CD4-positive, alpha-beta T cell treated with Interleukin-15 for 1 hour (primary cell): ENCODE measurements at regions not wholly inside any gene's neighbourhood (a gene's known extent, or its start where the extent isn't known, plus 50 kb on each side); places are given as distances from the start of the nearest gene placed in this dataset.

Source experiments
- DNase-seq: peaks from one replicate; pipeline ENCODE4 v3.0.0-alpha.2; 2020

DNA sequence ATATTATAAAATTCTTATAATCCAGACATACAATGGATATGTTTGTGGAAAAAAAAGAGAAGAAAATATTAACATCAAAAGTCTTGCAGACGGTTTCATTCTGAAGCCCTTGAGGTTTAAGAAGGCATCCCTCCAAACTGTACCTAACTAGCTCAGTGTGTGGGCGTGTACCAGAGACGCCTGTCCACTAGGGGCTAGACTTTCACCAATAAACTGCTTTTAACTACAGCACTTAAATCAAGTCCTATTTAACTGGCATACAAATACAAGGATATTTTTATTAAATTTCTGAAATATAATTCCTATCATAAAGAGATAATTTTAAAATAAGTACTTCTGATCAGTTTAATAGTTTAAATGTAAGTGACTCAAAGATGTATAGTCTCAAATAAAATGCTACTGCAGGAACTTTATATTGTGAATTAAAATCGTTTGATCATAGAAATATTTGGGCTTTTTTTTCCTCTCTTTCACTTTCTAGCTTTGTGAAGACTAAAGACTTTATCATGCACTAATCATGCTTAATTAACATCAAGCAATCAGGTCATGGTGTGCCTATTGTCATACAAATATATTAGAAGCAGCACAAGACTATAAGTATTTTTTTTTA is 437.7 kb downstream of the SATB2 start:
- DNase-seq: no peak

DNA sequence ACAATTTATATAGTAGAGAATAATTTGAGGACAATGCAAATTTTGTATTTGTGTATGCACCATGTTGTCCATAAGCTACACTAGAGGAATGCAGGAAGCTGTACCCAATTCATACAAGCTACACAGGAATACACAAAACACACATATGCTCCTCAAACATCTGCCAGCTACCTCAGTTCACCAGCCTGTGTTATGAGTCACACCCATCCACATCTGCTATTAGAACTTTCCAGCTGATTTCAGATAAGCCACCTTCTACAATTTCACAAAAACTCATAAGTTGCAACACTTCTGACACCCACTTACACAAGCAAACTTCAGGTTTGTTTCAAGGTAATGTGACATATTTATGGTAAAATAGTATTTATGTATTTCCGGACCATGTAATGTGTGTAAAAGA is 438.9 kb downstream of the SATB2 start:
- no peak for DNase-seq

DNA sequence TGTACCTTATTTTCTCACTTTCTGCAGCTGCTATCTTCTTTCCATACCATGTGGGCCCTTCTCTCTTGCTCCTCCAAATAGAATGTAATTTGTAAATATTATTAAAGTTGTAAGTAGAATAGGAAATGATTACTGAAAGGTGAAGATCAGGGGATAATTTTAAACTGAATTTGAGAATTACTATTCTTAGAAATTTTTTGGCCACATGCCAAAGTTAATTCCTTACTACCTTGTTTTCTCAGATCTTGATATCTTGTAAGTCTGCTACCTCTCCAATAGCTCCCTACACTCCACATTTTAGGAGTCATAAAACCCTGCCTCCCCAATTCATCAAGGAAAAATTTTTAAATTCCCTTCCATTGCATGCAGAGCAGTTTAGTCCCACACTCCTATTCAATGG is 442.7 kb downstream of the SATB2 start:
- DNase-seq: no peak

DNA sequence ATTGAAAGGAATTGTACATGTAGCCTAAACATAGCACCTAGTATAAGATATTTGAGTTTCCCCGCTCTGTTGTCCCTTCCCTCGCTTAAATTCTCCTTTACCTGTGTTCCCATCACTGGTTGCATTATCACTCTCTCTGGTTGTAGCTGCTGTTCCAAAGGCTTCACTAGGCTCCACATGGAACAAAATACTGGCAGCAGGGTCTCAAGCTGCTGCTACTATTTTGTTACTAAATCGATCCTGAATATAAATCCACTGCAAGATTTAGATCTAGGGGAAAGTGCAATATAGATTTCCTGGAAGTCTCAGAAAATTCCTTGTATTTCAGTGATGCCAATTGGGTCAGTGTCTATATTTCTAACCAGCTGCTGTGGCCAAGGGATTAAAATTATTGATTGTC is 443.5 kb downstream of the SATB2 start:
- no peak for DNase-seq

DNA sequence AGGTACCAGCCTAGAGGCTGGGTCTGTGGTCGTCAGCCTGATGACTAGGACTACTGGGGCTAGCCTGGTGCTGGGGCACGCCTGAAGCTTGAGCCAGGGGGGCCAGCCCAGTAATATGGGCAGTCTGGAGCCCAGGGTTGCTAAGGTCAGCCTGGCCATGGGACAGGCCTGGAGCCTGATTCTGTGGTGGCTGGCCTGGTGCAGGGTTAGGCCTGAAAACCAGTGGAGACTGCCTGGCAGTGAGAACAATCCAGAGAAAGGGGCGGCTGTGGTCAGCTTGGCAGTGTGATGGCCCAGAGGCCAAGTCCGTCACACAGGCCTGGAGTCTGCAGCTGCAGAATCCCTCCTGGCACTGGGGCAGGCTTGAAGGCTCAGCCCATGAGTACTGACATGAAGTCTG is 445.8 kb downstream of the SATB2 start:
- no peak for DNase-seq

DNA sequence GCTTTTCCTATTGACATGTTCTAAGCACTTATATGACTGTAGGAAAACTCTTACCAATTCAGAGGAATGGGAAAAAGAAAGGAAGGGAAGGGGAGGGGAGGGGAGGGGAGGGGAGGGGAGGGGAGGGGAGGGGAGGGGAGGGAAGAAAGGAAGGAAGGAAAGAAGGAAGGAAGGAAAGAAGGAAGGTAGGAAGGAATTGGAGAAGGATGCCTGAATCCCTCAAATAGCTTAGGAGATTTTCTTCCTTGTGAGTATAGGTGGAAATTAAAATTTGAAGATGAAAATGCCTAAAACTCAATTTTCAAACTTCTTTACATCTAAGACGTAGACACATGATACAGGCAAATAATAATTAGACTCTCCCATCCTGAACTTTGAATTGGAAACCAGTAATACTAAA is 463.1 kb downstream of the SATB2 start:
- no peak for DNase-seq

DNA sequence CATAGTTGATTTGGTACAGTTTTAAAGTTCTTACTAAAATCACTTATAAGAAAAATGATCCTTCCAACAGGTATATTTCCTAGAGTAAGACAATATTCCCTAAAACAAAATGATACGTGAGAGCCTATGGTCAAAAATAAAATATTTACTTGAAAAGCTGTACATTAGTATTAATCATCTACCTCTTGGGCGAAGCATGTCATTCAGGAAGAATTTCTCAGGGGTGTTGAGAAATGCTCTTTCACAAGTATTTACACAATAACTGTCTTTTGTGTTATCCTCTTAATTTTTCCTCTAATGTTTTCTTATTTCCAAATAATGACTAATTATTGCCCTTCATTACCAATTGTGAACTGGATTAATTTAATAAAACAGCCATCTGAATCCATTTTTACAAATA is 466.3 kb downstream of the SATB2 start:
- no peak for DNase-seq

DNA sequence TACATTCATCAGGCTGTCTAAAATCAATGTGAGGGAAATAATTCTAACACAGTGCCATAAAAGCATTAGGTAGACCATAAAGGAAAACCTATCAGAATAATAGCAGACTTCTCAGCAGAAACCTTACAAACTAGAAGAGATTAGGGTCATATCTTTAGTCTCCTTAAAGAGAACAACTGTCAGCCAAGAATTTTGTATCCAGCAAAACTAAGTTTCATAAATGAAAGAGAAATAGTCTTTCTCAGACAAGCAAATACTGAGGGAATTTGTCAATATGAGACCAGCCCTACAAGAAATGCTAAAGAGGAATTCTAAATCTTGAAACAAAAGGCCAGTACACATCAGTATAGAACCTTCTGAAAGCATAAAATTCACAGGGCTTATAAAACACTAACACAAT is 482.0 kb downstream of the SATB2 start:
- DNase-seq: no peak

DNA sequence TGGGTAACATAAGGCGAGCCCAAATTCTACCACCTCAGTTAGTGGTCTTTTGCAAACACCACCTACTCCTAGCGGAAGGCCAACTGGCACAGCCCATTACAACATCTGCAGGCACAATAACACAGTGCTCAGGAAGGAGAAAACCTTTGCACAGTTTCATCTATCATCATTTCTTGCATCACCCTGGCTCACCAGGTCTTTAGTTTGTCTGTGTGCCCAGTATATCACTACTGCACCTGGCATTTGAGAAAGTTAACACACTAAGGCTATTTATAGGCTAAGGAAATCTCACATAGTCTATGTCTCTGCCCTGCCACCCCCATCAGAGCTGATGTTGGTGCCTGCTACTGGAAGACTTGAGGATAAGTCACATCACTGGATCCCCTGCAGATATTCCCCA is 484.0 kb downstream of the SATB2 start:
- no peak for DNase-seq

DNA sequence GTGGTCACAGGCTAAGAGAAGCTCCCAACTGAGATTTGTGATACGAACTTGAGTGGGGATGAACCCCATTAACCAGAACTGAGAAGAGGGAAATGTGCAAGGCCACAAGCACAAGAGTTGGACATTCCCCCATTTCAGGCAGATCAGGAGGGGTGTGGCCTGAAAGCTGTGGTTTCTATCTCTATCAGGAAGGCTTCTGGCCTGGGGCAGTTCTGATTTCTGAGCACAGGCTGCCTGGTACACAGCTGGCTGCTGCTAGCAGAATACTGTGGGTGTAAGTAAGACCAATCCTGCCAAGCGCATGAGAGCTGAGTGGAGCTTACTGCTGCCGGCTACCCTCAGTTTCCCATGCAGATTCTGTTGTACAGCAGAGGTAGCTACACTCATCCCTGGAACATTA is 484.6 kb downstream of the SATB2 start:
- DNase-seq: no peak

DNA sequence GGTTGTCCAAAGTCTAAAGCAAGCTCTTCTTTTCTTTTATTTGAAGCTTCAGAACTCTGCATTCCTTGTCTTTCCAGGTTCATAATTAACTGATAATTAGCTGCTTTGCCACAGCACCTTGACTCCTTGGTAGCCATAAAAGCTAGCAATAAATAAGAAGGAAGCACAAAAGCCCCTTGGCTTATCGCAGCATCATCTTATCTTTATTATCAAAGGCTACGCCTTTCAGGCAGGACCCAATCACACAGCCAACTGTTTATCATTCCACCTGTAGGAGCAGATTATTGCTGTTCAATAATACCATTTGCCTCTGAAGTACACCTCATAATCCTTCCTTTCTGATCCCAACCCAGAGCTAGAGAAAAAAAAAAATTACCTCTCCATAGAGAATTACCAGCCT is 489.2 kb downstream of the SATB2 start:
- DNase-seq: no peak

DNA sequence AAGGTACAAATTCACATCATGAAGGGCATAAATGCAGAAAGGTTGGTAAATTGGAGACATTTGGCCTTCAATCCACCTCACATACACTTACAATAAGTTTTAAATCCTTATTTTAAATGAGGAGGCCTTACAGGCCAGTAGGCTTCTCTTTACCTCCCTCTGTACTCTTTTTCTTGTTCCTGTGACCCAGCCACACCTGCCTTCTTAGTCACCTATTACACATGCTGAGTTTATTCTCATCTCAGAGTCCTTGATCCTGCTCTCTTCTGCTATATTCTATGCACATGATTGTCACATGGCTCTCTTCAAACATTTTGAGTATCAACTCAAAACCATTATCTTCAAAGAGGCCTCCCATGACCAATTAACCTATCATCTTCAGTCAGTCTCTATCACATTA is 491.5 kb downstream of the SATB2 start:
- DNase-seq: no peak

DNA sequence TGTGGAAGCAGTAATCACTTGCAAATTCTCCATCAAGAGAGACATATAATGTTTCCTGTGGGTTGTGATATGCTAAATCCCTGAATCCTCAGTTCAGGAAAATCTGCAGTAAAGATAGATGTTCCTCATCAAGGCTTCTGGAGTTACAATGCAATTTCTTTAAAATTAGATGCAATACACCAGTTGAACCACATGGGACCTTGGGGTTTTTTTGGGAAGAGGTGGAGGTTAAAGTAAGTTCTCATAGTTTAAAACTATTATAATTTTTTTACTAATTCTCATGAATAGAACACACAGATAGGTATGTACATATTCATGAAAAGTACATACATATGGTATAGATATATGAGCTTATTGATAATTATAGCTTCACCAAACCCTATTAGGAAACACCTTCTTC is 496.2 kb downstream of the SATB2 start:
- no peak for DNase-seq

DNA sequence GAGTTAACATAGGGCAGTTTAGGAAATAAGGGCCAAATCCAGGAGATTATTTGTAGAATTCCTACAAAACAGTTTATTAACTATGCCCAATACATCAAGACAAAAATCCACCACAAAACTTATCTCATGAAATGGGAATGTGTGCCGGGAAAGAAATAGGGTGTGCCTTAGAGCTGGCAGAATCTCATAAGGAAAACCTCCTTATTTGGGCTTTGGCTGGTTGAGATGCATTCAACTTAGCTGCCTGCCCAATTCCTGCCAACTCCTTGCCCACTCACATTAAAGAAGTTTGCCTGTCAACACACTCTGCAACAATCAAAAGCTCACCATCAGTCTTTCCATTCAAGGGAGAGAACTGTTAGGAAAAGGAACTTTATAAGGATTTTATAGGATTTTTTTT is 500.6 kb downstream of the SATB2 start:
- DNase-seq: no peak

DNA sequence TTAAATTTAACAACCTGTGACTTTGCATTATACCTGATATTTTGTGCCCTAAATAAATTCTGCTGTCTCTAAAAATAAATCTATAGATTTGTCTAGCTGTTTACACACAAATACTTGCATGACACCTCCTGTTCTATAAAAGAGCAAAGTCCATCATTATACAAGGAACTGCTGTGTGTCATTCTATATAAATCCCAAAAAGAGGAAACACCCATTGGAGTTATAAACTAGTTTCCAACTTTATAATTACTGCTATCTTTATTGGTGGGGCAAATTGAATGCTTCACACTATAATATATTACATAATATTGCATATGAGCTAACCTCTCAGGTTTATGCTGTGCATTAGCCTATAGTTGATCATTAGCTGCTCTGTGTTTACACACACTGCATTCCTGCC is 504.4 kb downstream of the SATB2 start:
- DNase-seq: no peak

DNA sequence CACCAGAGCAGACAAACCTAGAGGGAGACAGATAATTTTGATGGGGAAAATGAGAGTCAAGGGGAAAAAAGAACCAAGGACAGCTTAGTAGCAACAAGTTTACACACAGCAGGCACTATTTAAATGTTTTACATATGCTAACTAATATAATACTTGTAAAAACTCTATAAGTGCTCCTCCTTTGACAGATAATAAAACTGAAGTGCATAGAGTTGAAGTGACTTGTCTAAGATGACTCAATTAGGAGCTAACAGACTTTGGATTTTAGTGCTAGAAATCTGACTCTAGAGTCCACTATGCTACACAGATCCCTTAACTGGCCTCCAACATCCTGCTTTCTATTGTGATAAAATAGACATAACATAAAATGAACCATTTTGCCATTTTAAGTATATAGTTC is 506.9 kb downstream of the SATB2 start:
- no peak for DNase-seq

DNA sequence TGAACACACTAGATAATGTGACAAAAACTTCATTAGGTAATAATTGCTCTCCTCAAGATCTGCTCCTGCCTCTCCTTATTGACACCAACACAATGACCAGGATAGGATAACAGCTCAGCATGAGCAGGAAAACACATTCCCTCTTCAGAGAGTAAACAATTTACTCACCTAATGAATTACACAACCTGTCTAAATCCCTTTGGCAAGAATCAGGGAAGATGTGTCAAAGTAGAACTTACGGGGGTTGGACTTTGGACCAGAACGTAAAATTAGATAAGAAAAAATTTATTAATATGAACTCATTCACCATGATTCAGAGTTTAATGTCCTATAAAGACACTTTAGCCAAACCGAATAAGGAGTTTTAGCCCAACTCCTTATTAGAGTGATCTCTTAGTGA is 512.2 kb downstream of the SATB2 start:
- DNase-seq: no peak

DNA sequence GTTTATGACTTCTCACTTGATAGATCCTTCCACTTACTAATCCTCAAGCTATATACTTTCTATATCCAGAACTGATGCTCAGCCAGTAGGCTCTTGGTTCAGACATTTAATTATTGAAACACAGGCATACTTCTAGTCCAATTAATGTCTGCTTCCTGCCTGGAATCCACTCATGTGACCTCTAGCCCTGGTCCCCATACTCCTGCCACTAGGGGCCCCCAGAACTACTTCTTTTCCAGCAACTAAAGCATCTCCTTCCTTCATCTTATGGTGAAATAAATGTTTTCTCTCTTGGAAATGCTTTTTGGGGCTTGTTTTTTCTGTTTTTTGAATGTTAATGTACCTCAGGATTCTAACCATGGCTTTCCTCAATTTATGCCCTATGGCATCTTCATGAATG is 527.6 kb downstream of the SATB2 start:
- DNase-seq: no peak

DNA sequence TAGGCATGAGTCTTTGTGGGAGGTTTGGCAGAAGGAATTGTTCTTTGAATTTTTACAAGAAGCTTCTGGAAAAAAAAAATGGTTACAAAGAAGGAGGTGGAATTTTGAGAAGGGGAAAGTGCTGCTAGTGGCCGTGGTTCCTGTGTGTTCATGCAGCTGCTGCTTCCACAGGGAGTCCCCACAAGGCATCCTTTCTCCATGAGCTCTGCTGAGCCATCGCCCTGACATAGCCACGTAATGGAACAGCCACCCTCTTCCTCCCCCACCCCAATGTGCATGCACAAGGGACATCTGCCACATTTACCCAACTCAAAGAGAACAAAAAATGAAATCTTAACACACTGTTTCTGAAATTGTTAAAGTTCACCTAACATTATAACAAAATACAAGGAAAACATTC is 529.7 kb downstream of the SATB2 start:
- no peak for DNase-seq

DNA sequence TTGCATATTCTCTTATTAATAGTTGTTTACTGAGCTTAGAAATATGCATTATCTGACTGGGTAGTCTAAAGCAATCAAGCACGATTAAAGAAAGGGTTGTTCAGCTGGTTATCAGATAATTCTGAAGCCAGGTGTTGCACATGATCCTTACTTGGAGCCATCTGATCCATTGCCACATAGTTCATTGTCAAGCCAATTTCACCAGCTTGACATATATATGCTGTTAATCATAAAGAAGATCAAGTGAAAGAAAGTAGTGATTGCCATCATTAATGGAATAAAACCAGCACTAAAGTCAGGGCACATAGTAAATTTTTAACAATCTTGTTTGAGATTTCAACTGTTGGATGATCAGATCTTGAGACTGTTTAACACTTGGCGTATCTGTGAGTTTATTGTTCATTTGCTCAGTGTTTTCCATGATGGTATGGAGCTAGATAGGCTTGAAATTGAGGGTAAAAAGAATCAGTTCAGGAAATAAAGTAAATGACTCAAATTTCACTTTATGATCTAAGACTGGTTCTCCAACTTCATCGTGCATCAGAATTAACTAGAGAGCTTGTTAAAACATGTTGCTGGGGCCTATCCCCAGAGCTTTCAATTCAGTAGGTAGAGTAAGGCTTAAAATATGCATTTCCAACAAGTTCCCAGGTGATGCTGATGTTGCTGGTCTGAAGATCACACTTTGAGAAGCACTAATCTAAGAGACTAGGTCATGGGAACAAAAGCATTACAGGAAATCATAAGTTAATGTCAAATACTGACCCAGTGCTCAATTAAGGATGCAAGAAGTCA is 539.6 kb downstream of the SATB2 start:
- DNase-seq: no peak

DNA sequence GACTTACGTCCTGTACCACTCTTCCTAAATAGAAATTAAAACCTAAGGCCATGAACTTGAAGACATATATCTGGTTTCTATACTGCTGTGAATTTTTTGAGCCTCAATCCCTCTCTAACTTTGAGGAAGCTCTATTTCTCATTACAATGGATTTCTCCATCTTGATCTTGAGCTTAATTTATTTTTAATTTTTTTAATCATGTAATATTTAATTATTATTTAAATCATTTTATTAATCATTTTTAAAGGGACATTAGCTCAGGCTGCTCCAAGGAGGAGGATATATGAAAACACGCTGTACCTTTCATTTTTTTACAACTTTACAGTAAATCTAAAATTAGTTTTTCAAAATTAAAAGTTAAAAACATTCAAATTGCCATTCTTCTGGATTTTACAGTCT is 540.5 kb downstream of the SATB2 start:
- DNase-seq: no peak

DNA sequence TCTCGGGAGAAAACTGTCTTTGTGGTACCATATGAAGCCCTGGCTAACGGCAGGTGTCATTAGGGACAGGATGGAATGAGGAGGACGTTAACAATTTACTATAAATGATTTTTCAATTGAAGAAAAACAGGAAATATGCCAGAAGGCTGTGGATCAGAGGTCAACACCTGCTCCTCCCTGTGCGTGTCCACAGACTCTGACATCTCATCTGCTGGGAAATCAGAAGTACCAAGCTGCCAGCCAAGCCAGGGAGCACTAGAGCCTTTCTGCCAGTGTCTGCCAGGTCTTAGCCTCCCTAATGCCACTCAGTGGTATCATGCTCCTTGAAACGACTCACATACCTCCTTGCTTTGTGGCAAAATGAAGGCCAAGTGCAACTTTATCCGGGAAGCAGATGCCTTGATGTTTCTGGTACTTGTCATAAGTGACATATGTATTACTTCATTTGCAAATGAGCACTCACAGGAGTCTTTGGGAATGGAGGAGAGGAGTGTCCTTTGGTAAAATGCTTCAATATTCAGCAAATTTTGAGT is 541.1 kb downstream of the SATB2 start:
- DNase-seq: no peak

DNA sequence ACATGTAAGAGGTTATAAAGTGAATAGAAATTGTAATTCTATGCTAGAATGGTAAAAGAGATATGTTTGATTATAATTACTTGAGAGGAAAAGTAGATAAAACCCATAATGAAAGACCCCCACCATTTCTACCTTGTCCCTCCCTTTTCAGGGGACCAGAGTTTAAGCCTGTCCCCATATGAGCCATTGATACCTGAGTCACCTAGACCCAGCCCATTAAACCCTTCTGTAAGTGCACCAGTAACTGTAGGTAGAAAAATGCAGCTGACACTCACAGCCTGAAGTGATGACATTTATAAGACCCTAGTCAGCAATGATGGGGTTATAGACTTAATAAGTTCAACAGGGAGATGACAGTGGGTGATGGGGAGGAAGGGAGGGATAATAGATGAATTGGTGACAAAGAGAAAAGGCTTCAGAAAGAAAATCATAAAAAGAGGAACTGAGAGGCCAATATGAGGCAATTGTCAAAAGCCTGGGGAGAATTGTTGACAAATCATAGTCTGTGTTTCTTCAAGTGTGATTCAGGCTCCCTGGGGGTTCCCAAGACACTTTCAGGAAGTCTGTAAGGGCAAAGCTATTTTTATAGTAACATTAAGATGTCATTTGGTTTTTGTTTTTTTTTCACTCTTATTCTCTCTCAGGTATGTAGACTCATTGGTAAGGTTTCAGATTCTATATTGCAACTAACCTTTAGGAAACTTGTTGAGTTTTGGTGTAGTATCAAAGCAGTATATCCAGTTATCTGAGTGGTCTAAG is 544.2 kb downstream of the SATB2 start:
- no peak for DNase-seq
